ENCODE measurements at regions not wholly inside any gene's neighbourhood (a gene's known extent, or its start where the extent isn't known, plus 50 kb on each side); places are given as distances from the start of the nearest gene placed in this dataset.

DNA sequence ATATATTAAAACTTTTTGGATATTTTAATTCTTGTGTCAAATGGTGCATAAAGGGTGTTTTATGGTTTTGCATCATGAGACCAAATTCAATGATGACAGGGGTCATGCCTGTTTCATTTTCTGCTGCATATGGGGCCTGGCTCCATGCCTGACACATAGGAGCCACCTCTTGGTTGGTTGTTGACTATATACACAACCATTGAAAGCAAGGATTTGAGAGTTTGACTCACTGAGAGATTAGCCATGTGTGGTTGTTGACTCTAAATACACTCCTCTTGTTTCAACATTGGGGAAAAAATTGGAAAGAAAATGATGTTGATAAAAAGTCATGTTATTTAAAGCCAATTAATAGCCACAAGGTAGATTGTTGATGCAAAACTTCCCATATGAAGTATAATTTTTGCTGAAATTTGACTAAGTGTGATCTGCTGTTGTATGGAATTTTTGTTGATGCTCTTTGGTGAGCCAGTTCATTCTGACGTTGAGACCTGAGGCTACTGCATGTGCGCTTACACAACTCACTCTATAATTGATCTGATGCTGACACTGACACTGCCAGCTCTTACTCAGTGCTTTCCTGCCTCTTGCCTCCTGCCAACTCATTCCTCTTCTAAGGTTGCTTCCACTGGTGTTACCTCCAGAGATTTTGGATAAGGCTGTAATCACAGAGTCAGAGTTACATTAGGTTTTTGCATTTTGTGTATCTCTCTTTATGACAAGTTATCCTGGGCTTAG lies 446.2 kb upstream of the SLC14A2 start:
- Histone ChIP-seq H3K27me3 (ENCODE audit: control insufficient read depth, extremely low read depth, insufficient read depth, low read length) (no peaks in the 10 kb centered on the region), H3K9ac (ENCODE audit: control insufficient read depth, extremely low read depth, insufficient read depth, low read length) (no peak overlapping the region), H3K9me1 (ENCODE audit: control insufficient read depth, extremely low read depth, insufficient read depth, low read length) (no peaks in the 10 kb centered on the region), H2AFZ (ENCODE audit: control insufficient read depth, low read length) (no peak overlapping the region), H4K20me1 (ENCODE audit: control insufficient read depth, extremely low read depth, insufficient read depth, low read length) (no peaks in the 10 kb centered on the region), H3K4me2 (ENCODE audit: control insufficient read depth, extremely low read depth, insufficient read depth, low read depth, low read length) (peak overlapping the region; percentile 35), H3K79me2 (ENCODE audit: control insufficient read depth, insufficient read depth, low read length) (no peaks in the 10 kb centered on the region), H3K4me3 (ENCODE audit: control insufficient read depth in 2 of 3, extremely low read depth in 1 of 3, insufficient read depth in 2 of 3, low read depth in 1 of 3, low read length in 3 of 3) (no peak overlapping the region), H3K9me3 (ENCODE audit: control insufficient read depth, low read depth, low read length) (no peaks in the 10 kb centered on the region), H3K4me1 (ENCODE audit: control insufficient read depth, extremely low read depth, insufficient read depth, low read length) (peaks cover 45% of the 10 kb centered on the region), H3K36me3 (ENCODE audit: control insufficient read depth in 2 of 2, extremely low read depth in 1 of 2, insufficient read depth in 2 of 2, low read length in 2 of 2) (no peaks in the 10 kb centered on the region), H3K27ac (ENCODE audit: control insufficient read depth, insufficient read depth, low read length) (peak overlapping the region; percentile 86)
- dilution Hi-C loops (cut with MboI; ENCODE audit: extremely low pct_ligation_motif_present, low sequenced_read_pairs) = no loop called here
- TF ChIP-seq EZH2 (IDR thresholded peaks at IDR 0.05; ENCODE audit: low read length) = no peak
- TF ChIP-seq, protein P1, sequence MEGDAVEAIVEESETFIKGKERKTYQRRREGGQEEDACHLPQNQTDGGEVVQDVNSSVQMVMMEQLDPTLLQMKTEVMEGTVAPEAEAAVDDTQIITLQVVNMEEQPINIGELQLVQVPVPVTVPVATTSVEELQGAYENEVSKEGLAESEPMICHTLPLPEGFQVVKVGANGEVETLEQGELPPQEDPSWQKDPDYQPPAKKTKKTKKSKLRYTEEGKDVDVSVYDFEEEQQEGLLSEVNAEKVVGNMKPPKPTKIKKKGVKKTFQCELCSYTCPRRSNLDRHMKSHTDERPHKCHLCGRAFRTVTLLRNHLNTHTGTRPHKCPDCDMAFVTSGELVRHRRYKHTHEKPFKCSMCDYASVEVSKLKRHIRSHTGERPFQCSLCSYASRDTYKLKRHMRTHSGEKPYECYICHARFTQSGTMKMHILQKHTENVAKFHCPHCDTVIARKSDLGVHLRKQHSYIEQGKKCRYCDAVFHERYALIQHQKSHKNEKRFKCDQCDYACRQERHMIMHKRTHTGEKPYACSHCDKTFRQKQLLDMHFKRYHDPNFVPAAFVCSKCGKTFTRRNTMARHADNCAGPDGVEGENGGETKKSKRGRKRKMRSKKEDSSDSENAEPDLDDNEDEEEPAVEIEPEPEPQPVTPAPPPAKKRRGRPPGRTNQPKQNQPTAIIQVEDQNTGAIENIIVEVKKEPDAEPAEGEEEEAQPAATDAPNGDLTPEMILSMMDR (optimal IDR thresholded peaks at IDR 0.05 in 1 of 3, IDR thresholded peaks at IDR 0.05 in 1 of 3, conservative IDR thresholded peaks at IDR 0.05 in 1 of 3; ENCODE audit: extremely low read depth in 1 of 3, insufficient read depth in 2 of 3, low read length in 3 of 3) = no peak
- no peak for FAIRE-seq
- peak; percentile 80 for DNase-seq (ENCODE audit: low read depth, low spot score)

DNA sequence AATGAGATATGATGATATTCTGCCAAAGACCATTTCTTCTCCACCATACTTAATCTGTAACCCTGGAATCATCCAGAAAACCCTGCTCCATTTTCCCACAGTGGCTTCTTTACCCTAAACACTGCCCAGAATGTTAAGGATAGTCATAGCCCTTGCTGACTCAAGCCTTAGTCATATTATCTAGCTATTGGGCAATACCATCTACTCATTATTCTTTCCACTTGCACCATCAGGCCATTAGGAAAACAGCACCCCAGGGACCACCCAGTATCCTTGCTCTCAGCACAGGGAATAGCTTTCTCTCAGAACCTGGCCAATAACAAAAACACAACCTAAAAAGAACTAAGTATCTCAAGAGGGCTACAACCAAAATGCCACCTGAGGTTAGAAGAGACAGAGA lies 445.7 kb upstream of the SLC14A2 start:
- TF ChIP-seq, protein P1 (optimal IDR thresholded peaks at IDR 0.05 in 1 of 3, IDR thresholded peaks at IDR 0.05 in 1 of 3, conservative IDR thresholded peaks at IDR 0.05 in 1 of 3; ENCODE audit: extremely low read depth in 1 of 3, insufficient read depth in 2 of 3, low read length in 3 of 3) = peak in 2 of 3 experiments; percentile 16
- no peak for TF ChIP-seq EZH2 (IDR thresholded peaks at IDR 0.05; ENCODE audit: low read length)
- FAIRE-seq = peak; percentile 97
- peak overlapping the region; percentile 86 for H3K27ac ChIP-seq (ENCODE audit: control insufficient read depth, insufficient read depth, low read length)
- H3K9ac ChIP-seq (ENCODE audit: control insufficient read depth, extremely low read depth, insufficient read depth, low read length) = no peak overlapping the region
- H3K9me1 ChIP-seq (ENCODE audit: control insufficient read depth, extremely low read depth, insufficient read depth, low read length) = no peaks in the 10 kb centered on the region
- peak overlapping the region; percentile 33 for H3K4me2 ChIP-seq (ENCODE audit: control insufficient read depth, extremely low read depth, insufficient read depth, low read depth, low read length)
- no peaks in the 10 kb centered on the region for H4K20me1 ChIP-seq (ENCODE audit: control insufficient read depth, extremely low read depth, insufficient read depth, low read length)
- dilution Hi-C loops (cut with MboI; ENCODE audit: extremely low pct_ligation_motif_present, low sequenced_read_pairs) = no loop called here
- H3K79me2 ChIP-seq (ENCODE audit: control insufficient read depth, insufficient read depth, low read length) = no peaks in the 10 kb centered on the region
- H3K4me3 ChIP-seq (ENCODE audit: control insufficient read depth in 2 of 3, extremely low read depth in 1 of 3, insufficient read depth in 2 of 3, low read depth in 1 of 3, low read length in 3 of 3) = no peak overlapping the region
- peaks cover 45% of the 10 kb centered on the region for H3K4me1 ChIP-seq (ENCODE audit: control insufficient read depth, extremely low read depth, insufficient read depth, low read length)
- no peaks in the 10 kb centered on the region for H3K36me3 ChIP-seq (ENCODE audit: control insufficient read depth in 2 of 2, extremely low read depth in 1 of 2, insufficient read depth in 2 of 2, low read length in 2 of 2)
- H2AFZ ChIP-seq (ENCODE audit: control insufficient read depth, low read length) = no peak overlapping the region
- DNase-seq (ENCODE audit: low read depth, low spot score) = no peak
- H3K27me3 ChIP-seq (ENCODE audit: control insufficient read depth, extremely low read depth, insufficient read depth, low read length) = no peaks in the 10 kb centered on the region
- H3K9me3 ChIP-seq (ENCODE audit: control insufficient read depth, low read depth, low read length) = no peaks in the 10 kb centered on the region
